Left colon (tissue), 2 donors: ENCODE measurements at regions not wholly inside any gene's neighbourhood (a gene's known extent, or its start where the extent isn't known, plus 50 kb on each side); places are given as distances from the start of the nearest gene placed in this dataset.
A peak's percentile ranks its signal among the peaks of the same experiment; 100 is the strongest.

Source experiments
- ATAC-seq: fragments of 200-7000 bp; cut with Tn5 transposase; one replicate; pipeline ENCODE4 v1.9.1; 2020; ENCODE audit warnings: mild to moderate bottlenecking, moderate library complexity
- DNase-seq, 2 donors: peaks; one replicate each; pipeline ENCODE4 v3.0.0-alpha.2; 2020
- intact Hi-C, 2 donors: fragments of 100-400 bp; cut with DNase I in 1 of 2; cut with micrococcal nuclease in 1 of 2; formaldehyde crosslinking; loops; one replicate each; pipeline versions ENCODE4 v1.11.2 to v1.14.0; 2022; cut with DNase I, micrococcal nuclease
- donor health status: DM: no; HTN: no; CAD: no.
- donor health status: DM: yes; HTN: yes; CAD: no.

GRCh38 chr22:48579043-48579927, 1248.4 kb downstream of the BRD1 start:
- ATAC-seq (no peak), DNase-seq (no peak)
- intact Hi-C loops, result no loop called here

- intact Hi-C loops, result no loop called here
- ATAC-seq, result no peak
- no peak for DNase-seq
Observed at GRCh38 chr22:48578138-48579042, 1249.3 kb downstream of the BRD1 start.

- intact Hi-C loops, result no loop called here
- no peak for DNase-seq
- no peak for ATAC-seq
Observed at GRCh38 chr22:48577691-48578090, 1250.0 kb downstream of the BRD1 start.

GRCh38 chr22:48577014-48577690, 1250.5 kb downstream of the BRD1 start:
- intact Hi-C loops, result no loop called here
- ATAC-seq, result no peak

GRCh38 chr22:48576333-48577013, 1251.2 kb downstream of the BRD1 start:
- intact Hi-C loops, result no loop called here
- DNase-seq (no peak), ATAC-seq (no peak)

More at GRCh38 chr22:48577014-48577690, 1250.5 kb downstream of the BRD1 start:
- DNase-seq, result no peak

GRCh38 chr22:48575618-48576332, 1251.9 kb downstream of the BRD1 start:
- DNase-seq (no peak), ATAC-seq (no peak)
- intact Hi-C loops, result no loop called here

GRCh38 chr22:48574776-48575617, 1252.7 kb downstream of the BRD1 start:
- peak; percentile 58 for ATAC-seq

GRCh38 chr22:48573766-48574165, 1253.9 kb downstream of the BRD1 start:
- ATAC-seq, result no peak
- intact Hi-C loops, result no loop called here
- DNase-seq, result no peak

More at GRCh38 chr22:48574776-48575617, 1252.7 kb downstream of the BRD1 start:
- intact Hi-C loops, result no loop called here
- DNase-seq, result peak in 1 of 2 donors; percentile 21

GRCh38 chr22:48572951-48573350, 1254.7 kb downstream of the BRD1 start:
- ATAC-seq (no peak), DNase-seq (no peak)
- intact Hi-C loops, result no loop called here

- ATAC-seq (no peak), DNase-seq (no peak)
- intact Hi-C loops, result no loop called here
Observed at GRCh38 chr22:48570912-48571311, 1256.8 kb downstream of the BRD1 start.

GRCh38 chr22:48569476-48570233, 1258.0 kb downstream of the BRD1 start:
- ATAC-seq (no peak), DNase-seq (no peak)
- intact Hi-C loops, result no loop called here

GRCh38 chr22:48568736-48569330, 1258.8 kb downstream of the BRD1 start:
- no peak for ATAC-seq
- intact Hi-C loops, result no loop called here
- no peak for DNase-seq

GRCh38 chr22:48567213-48567975, 1260.3 kb downstream of the BRD1 start:
- intact Hi-C loops, result no loop called here
- DNase-seq (no peak), ATAC-seq (no peak)

- ATAC-seq (no peak), DNase-seq (no peak)
- intact Hi-C loops, result no loop called here
Observed at GRCh38 chr22:48566741-48567140, 1260.9 kb downstream of the BRD1 start.

GRCh38 chr22:48565901-48566501, 1261.7 kb downstream of the BRD1 start:
- intact Hi-C loops, result no loop called here
- ATAC-seq (no peak), DNase-seq (no peak)
